Liver (tissue), 8 donors: ENCODE measurements at regions not wholly inside any gene's neighbourhood (a gene's known extent, or its start where the extent isn't known, plus 50 kb on each side); places are given as distances from the start of the nearest gene placed in this dataset.

Source experiments
- DNase-seq: peaks from one replicate; pipeline ENCODE4 v3.0.0-alpha.2; 2017; ENCODE audit warnings: low spot score
- H3K27ac ChIP-seq, 2 donors: one replicate each; pipeline ENCODE4 v1.7.0; 2013; ENCODE audit warnings: inconsistent platforms in 2 of 2, low read length in 2 of 2, control low read depth in 1 of 2, low read depth in 1 of 2, mild to moderate bottlenecking in 1 of 2
- H3K27me3 ChIP-seq, 4 donors: one replicate each; pipeline versions ENCODE4 v1.6.1 to v1.7.0; 2013; ENCODE audit warnings: low read length in 3 of 4, inconsistent platforms in 1 of 4, mild to moderate bottlenecking in 1 of 4, moderate library complexity in 1 of 4; ENCODE audit not compliant: control insufficient read depth in 4 of 4, insufficient read depth in 4 of 4
- H3K36me3 ChIP-seq, 4 donors: one replicate each; pipeline versions ENCODE4 v1.6.1 to v1.7.0; 2013; ENCODE audit warnings: low read length in 3 of 4, mild to moderate bottlenecking in 3 of 4, low read depth in 1 of 4, moderate library complexity in 1 of 4; ENCODE audit not compliant: control insufficient read depth in 4 of 4, insufficient read depth in 3 of 4
- H3K4me1 ChIP-seq, 4 donors: one replicate each; pipeline versions ENCODE4 v1.6.1 to v1.7.0; 2013; ENCODE audit warnings: low read length in 3 of 4, mild to moderate bottlenecking in 3 of 4, moderate library complexity in 1 of 4; ENCODE audit not compliant: control insufficient read depth in 4 of 4, insufficient read depth in 4 of 4
- H3K4me3 ChIP-seq, 3 donors: one replicate each; pipeline versions ENCODE4 v1.6.1 to v1.7.0; 2013; ENCODE audit warnings: low read length in 3 of 3, control low read depth in 1 of 3, low read depth in 1 of 3, mild to moderate bottlenecking in 1 of 3
- H3K9ac ChIP-seq, 2 donors: one replicate each; pipeline ENCODE4 v1.7.0; 2013; ENCODE audit warnings: low read length in 2 of 2, mild to moderate bottlenecking in 2 of 2, moderate library complexity in 2 of 2, control low read depth in 1 of 2, low read depth in 1 of 2
- H3K9me3 ChIP-seq, 4 donors: one replicate each; pipeline versions ENCODE4 v1.6.1 to v1.7.0; 2013; ENCODE audit warnings: low read length in 3 of 4; ENCODE audit not compliant: control insufficient read depth in 4 of 4
- ATF3 ChIP-seq: IDR thresholded peaks from 2 replicates; pipeline ENCODE4 v1.6.1; 2016; ENCODE audit warnings: antibody characterized with exemption
- EGR1 ChIP-seq, 2 donors: IDR thresholded peaks; 2 replicates each; pipeline ENCODE4 v1.6.1; 2016 to 2018; ENCODE audit warnings: antibody characterized with exemption in 2 of 2, low read depth in 2 of 2
- FOXA1 ChIP-seq: IDR thresholded peaks from 2 replicates; pipeline ENCODE4 v1.6.1; 2016; ENCODE audit warnings: antibody characterized with exemption
- FOXA2 ChIP-seq: IDR thresholded peaks from 2 replicates; pipeline ENCODE4 v1.6.1; 2016; ENCODE audit warnings: antibody characterized with exemption
- HNF4A ChIP-seq, 2 donors: conservative IDR thresholded peaks; 2 replicates each; pipeline ENCODE4 v1.6.1; 2016; ENCODE audit warnings: antibody characterized with exemption in 2 of 2, mild to moderate bottlenecking in 2 of 2
- JUND ChIP-seq, 2 donors: IDR thresholded peaks; 2 replicates each; pipeline ENCODE4 v1.6.1; 2016; ENCODE audit warnings: antibody characterized with exemption in 2 of 2
- MAX ChIP-seq: IDR thresholded peaks from 2 replicates; pipeline ENCODE4 v1.6.1; 2016; ENCODE audit warnings: antibody characterized with exemption
- NR2F2 ChIP-seq: IDR thresholded peaks from 2 replicates; pipeline ENCODE4 v1.6.1; 2016; ENCODE audit warnings: antibody characterized with exemption
- REST ChIP-seq: IDR thresholded peaks from 2 replicates; pipeline ENCODE4 v1.6.1; 2016; ENCODE audit warnings: antibody characterized with exemption, mild to moderate bottlenecking
- RXRA ChIP-seq, 2 donors: IDR thresholded peaks; 2 replicates each; pipeline ENCODE4 v1.6.1; 2017 to 2018; ENCODE audit warnings: antibody characterized with exemption in 2 of 2, mild to moderate bottlenecking in 1 of 2
- SP1 ChIP-seq: IDR thresholded peaks from 2 replicates; pipeline ENCODE4 v1.6.1; 2018; ENCODE audit warnings: antibody characterized with exemption, mild to moderate bottlenecking
- TAF1 ChIP-seq: conservative IDR thresholded peaks from 2 replicates; pipeline ENCODE4 v1.6.1; 2016; ENCODE audit warnings: antibody characterized with exemption, mild to moderate bottlenecking
- YY1 ChIP-seq: IDR thresholded peaks from 2 replicates; pipeline ENCODE4 v1.6.1; 2016; ENCODE audit warnings: antibody characterized with exemption, mild to moderate bottlenecking
- WGBS: extraction: QIAGEN DNeasy Blood & Tissue Kit; methylation state at CpG from one replicate; pipeline ENCODE4 v1.1.7; 2013; 5-methylcytosine and 5-hydroxymethylcytosine counted together
- TF ChIP-seq, protein P1 (sequence below): fragments of 150-350 bp; IDR thresholded peaks from 2 replicates; pipeline ENCODE4 v1.5.1; 2017; ENCODE audit warnings: improper control_type of control experiment, low read depth, low read length; ENCODE audit not compliant: missing input control
- TF ChIP-seq, protein P2 (sequence below): IDR thresholded peaks from 2 replicates; pipeline ENCODE4 v1.6.1; 2016; ENCODE audit warnings: antibody characterized with exemption
- donor health status: healthy.
- donor health status: healthy.
- donor health status: healthy.
- donor health status: healthy.
- donor health status: healthy.

DNA sequence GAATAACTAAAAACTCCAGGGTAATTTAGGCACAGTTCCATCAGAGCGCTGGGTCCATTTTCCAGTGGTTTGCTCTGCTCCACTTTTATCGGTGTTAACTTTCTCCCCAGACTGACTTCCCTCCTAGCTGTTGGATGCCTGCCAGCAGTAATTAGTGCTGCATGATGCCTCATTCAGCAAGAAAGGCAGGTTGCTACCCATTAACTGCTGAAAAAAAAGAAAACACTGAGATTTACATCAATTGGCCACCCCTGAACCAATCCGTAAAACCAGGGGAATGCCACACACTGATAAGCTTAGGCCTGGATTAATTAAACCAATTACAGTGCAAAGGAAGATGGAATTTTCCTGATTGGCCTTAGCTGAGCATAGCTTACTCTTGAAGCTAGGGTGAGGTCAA, 182.4 kb upstream of the CXXC4 start:
- no peak for DNase-seq
- no peak overlapping the region for H3K9ac ChIP-seq
- H3K4me3 ChIP-seq, result no peak overlapping the region
- no peaks in the 10 kb centered on the region for H3K4me1 ChIP-seq
- no peak overlapping the region for H3K27ac ChIP-seq
- H3K36me3 ChIP-seq, result no peaks in the 10 kb centered on the region
- no peaks in the 10 kb centered on the region for H3K27me3 ChIP-seq
- 63% methylated on average over 3 of the region's 3 CpGs for WGBS
- H3K9me3 ChIP-seq, result no peaks in the 10 kb centered on the region
- no peak for TF ChIP-seq REST
- no peak for TF ChIP-seq EGR1 (IDR thresholded peaks at IDR 0.05; ENCODE audit: low read depth in 2 of 2)
- TF ChIP-seq JUND (IDR thresholded peaks at IDR 0.05), result no peak
- TF ChIP-seq, protein P1, sequence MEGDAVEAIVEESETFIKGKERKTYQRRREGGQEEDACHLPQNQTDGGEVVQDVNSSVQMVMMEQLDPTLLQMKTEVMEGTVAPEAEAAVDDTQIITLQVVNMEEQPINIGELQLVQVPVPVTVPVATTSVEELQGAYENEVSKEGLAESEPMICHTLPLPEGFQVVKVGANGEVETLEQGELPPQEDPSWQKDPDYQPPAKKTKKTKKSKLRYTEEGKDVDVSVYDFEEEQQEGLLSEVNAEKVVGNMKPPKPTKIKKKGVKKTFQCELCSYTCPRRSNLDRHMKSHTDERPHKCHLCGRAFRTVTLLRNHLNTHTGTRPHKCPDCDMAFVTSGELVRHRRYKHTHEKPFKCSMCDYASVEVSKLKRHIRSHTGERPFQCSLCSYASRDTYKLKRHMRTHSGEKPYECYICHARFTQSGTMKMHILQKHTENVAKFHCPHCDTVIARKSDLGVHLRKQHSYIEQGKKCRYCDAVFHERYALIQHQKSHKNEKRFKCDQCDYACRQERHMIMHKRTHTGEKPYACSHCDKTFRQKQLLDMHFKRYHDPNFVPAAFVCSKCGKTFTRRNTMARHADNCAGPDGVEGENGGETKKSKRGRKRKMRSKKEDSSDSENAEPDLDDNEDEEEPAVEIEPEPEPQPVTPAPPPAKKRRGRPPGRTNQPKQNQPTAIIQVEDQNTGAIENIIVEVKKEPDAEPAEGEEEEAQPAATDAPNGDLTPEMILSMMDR, result no peak
- no peak for TF ChIP-seq HNF4A (conservative IDR thresholded peaks at IDR 0.05)
- no peak for TF ChIP-seq NR2F2

GRCh38 chr4:104682311-104682710, 187.6 kb upstream of the CXXC4 start:
- Histone ChIP-seq H3K27ac (no peak overlapping the region), H3K9me3 (peaks cover 0 to 6% (median 1%) of the 10 kb centered on the region in 4 donors), H3K9ac (no peak overlapping the region), H3K4me1 (no peaks in the 10 kb centered on the region), H3K27me3 (no peaks in the 10 kb centered on the region), H3K36me3 (no peaks in the 10 kb centered on the region), H3K4me3 (no peak overlapping the region)
- 95% methylated on average over 1 of the region's 1 CpG for WGBS
- TF ChIP-seq, protein P1, result no peak
- TF ChIP-seq FOXA1, result no peak
- TF ChIP-seq SP1, result no peak
- TF ChIP-seq, protein P2, sequence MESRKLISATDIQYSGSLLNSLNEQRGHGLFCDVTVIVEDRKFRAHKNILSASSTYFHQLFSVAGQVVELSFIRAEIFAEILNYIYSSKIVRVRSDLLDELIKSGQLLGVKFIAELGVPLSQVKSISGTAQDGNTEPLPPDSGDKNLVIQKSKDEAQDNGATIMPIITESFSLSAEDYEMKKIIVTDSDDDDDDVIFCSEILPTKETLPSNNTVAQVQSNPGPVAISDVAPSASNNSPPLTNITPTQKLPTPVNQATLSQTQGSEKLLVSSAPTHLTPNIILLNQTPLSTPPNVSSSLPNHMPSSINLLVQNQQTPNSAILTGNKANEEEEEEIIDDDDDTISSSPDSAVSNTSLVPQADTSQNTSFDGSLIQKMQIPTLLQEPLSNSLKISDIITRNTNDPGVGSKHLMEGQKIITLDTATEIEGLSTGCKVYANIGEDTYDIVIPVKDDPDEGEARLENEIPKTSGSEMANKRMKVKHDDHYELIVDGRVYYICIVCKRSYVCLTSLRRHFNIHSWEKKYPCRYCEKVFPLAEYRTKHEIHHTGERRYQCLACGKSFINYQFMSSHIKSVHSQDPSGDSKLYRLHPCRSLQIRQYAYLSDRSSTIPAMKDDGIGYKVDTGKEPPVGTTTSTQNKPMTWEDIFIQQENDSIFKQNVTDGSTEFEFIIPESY, result no peak
- no peak for TF ChIP-seq TAF1
- no peak for TF ChIP-seq MAX
- no peak for TF ChIP-seq FOXA2
- TF ChIP-seq RXRA (IDR thresholded peaks at IDR 0.05), result no peak
- TF ChIP-seq NR2F2, result no peak
- no peak for TF ChIP-seq ATF3
- TF ChIP-seq JUND (IDR thresholded peaks at IDR 0.05), result no peak
- no peak for TF ChIP-seq YY1
- DNase-seq, result no peak
